A549 (cell line): ENCODE measurements at regions not wholly inside any gene's neighbourhood (a gene's known extent, or its start where the extent isn't known, plus 50 kb on each side); places are given as distances from the start of the nearest gene placed in this dataset.
A peak's percentile ranks its signal among the peaks of the same experiment; 100 is the strongest.

ENCODE experiments used
- ATAC-seq, 2 experiments: fragments of 200-7000 bp in 1 of 2; fragments of >200 bp in 1 of 2; cut with Nextera tagmentation in 1 of 2; cut with Tn5 transposase in 1 of 2; 3 replicates each; pipeline versions ENCODE4 v1.8.0 to v1.9.1; 2018 to 2020; ENCODE audit warnings: mild to moderate bottlenecking in 1 of 2, moderate library complexity in 1 of 2
- CTCF ChIA-PET: fragments of 300-600 bp; sonication (Branson Sonifier 250); formaldehyde crosslinking; extraction: SDS; loops from one replicate; lab custom pipeline; 2021; ENCODE audit warnings: antibody characterized with exemption, inconsistent platforms; lab: Yijun Ruan, JAX
- POLR2A ChIA-PET: fragments of 350-600 bp; formaldehyde crosslinking; extraction: SDS; loops from one replicate; lab custom pipeline; 2021; ENCODE audit warnings: antibody characterized with exemption, inconsistent platforms; lab: Yijun Ruan, JAX
- DNase-seq, 2 experiments: peaks; one replicate each; pipeline versions ENCODE4 v3.0.0 to v3.0.0-alpha.2; 2011 to 2016; ENCODE audit warnings: low read depth in 1 of 2, low spot score in 1 of 2
- FAIRE-seq: peaks from 2 replicates; lab custom pipeline; 2011; peaks lifted over from hg19 to GRCh38; lab: Jason Lieb, UNC
- H3K27ac ChIP-seq, 2 experiments: fragments of >200 bp; sonication (Bioruptor Twin); formaldehyde crosslinking; 3 replicates each; pipeline ENCODE4 v1.5.1; 2016 to 2017
- H3K4me1 ChIP-seq: fragments of >200 bp; sonication (Bioruptor Twin); formaldehyde crosslinking; 3 replicates; pipeline ENCODE4 v1.6.1; 2016
- H3K4me2 ChIP-seq: fragments of >200 bp; sonication (Bioruptor Twin); formaldehyde crosslinking; 3 replicates; pipeline ENCODE4 v1.6.1; 2016
- H3K4me3 ChIP-seq: fragments of >200 bp; sonication (Bioruptor Twin); formaldehyde crosslinking; 3 replicates; pipeline ENCODE4 v1.5.1; 2016
- H3K9me3 ChIP-seq: fragments of >200 bp; sonication (Bioruptor Twin); formaldehyde crosslinking; 3 replicates; pipeline ENCODE4 v1.6.1; 2016
- ATOH8 ChIP-seq: fragments of 250-450 bp; sonication (Bioruptor Pico); IDR thresholded peaks from 2 replicates; pipeline ENCODE4 v1.5.0; 2020; ENCODE audit warnings: low read depth, mild to moderate bottlenecking, moderate library complexity
- CBX8 ChIP-seq: fragments of 200-600 bp; sonication (generic); IDR thresholded peaks from 2 replicates; pipeline ENCODE4 v1.6.1; 2016
- E2F6 ChIP-seq: IDR thresholded peaks from 2 replicates; pipeline ENCODE4 v1.6.1; 2012; ENCODE audit warnings: low read depth, borderline replicate concordance
- EHMT2 ChIP-seq: fragments of 200-600 bp; sonication (generic); IDR thresholded peaks from 2 replicates; pipeline ENCODE4 v1.6.1; 2016; ENCODE audit warnings: antibody characterized with exemption, low read depth, mild to moderate bottlenecking, moderate library complexity
- ELK1 ChIP-seq: fragments of 150-350 bp; IDR thresholded peaks from 2 replicates; pipeline ENCODE4 v1.6.1; 2014; ENCODE audit warnings: low read depth, mild to moderate bottlenecking, low read length
- FOSL2 ChIP-seq, 2 experiments: fragments of 450-650 bp in 1 of 2; fragments of >200 bp in 1 of 2; sonication (Bioruptor Twin) in 1 of 2; formaldehyde crosslinking; IDR thresholded peaks; 2 replicates each; pipeline versions ENCODE4 v1.5.0 to v1.6.1; 2016 to 2020; ENCODE audit warnings: mild to moderate bottlenecking in 1 of 2, moderate library complexity in 1 of 2
- FOXS1 ChIP-seq: fragments of 250-450 bp; sonication (Bioruptor Pico); IDR thresholded peaks from 2 replicates; pipeline ENCODE4 v1.5.0; 2020; ENCODE audit warnings: mild to moderate bottlenecking, moderate library complexity
- HMGXB4 ChIP-seq: fragments of 250-450 bp; sonication (Bioruptor Pico); IDR thresholded peaks from 2 replicates; pipeline ENCODE4 v1.5.0; 2021; ENCODE audit warnings: mild to moderate bottlenecking, moderate library complexity, borderline replicate concordance
- KDM5A ChIP-seq: fragments of 200-600 bp; sonication (generic); IDR thresholded peaks from 2 replicates; pipeline ENCODE4 v1.6.1; 2016; ENCODE audit warnings: antibody characterized with exemption, mild to moderate bottlenecking
- MAX ChIP-seq: IDR thresholded peaks from 2 replicates; pipeline ENCODE4 v1.6.1; 2012
- MAZ ChIP-seq: fragments of 150-350 bp; IDR thresholded peaks from 2 replicates; pipeline ENCODE4 v1.6.1; 2014; ENCODE audit warnings: antibody characterized with exemption, low read depth, low read length, borderline replicate concordance
- NFE2L2 ChIP-seq: fragments of 150-350 bp; conservative IDR thresholded peaks from 2 replicates; pipeline ENCODE4 v1.6.1; 2014; ENCODE audit warnings: low read length
- NPAS2 ChIP-seq: fragments of 250-450 bp; sonication (Bioruptor Pico); IDR thresholded peaks from 2 replicates; pipeline ENCODE4 v1.8.0; 2022; ENCODE audit warnings: mild to moderate bottlenecking, moderate library complexity, borderline replicate concordance
- NR3C1 ChIP-seq: fragments of >200 bp; sonication (Bioruptor Twin); formaldehyde crosslinking; IDR thresholded peaks from 3 replicates; pipeline ENCODE4 v1.6.1; 2017
- PBX3 ChIP-seq: IDR thresholded peaks from 2 replicates; pipeline ENCODE4 v1.6.1; 2012
- POLR2A ChIP-seq: IDR thresholded peaks from 2 replicates; pipeline ENCODE4 v1.6.1; 2012; ENCODE audit warnings: mild to moderate bottlenecking, low read length
- RAD21 ChIP-seq, 2 experiments: fragments of >200 bp in 1 of 2; sonication (Bioruptor Twin) in 1 of 2; formaldehyde crosslinking in 1 of 2; IDR thresholded peaks in 1 of 2; conservative IDR thresholded peaks in 1 of 2; 2 replicates in 1 of 2; 3 replicates in 1 of 2; pipeline ENCODE4 v1.6.1; 2012 to 2018; ENCODE audit warnings: inconsistent platforms in 1 of 2
- RNF2 ChIP-seq: fragments of 200-600 bp; sonication (generic); IDR thresholded peaks from 2 replicates; pipeline ENCODE4 v1.6.1; 2016; ENCODE audit warnings: low read depth, mild to moderate bottlenecking, antibody characterized with exemption, moderate library complexity, borderline replicate concordance
- SREBF2 ChIP-seq: fragments of 450-650 bp; IDR thresholded peaks from 2 replicates; pipeline ENCODE4 v1.6.1; 2014; ENCODE audit warnings: mild to moderate bottlenecking, moderate library complexity
- TFCP2L1 ChIP-seq: fragments of 250-450 bp; sonication (Bioruptor Pico); IDR thresholded peaks from 2 replicates; pipeline ENCODE4 v1.5.0; 2021; ENCODE audit warnings: mild to moderate bottlenecking
- TP53 ChIP-seq: fragments of 250-450 bp; sonication (Bioruptor Pico); IDR thresholded peaks from 2 replicates; pipeline ENCODE4 v1.5.0; 2021; ENCODE audit warnings: mild to moderate bottlenecking, moderate library complexity
- ZC3H11A ChIP-seq: fragments of 450-650 bp; IDR thresholded peaks from 2 replicates; pipeline ENCODE4 v1.6.1; 2014; ENCODE audit warnings: antibody characterized with exemption, mild to moderate bottlenecking
- WGBS: methylation state at CpG from one replicate; pipeline ENCODE4 v1.1.6; 2017; ENCODE audit errors: missing lambda C conversion rate; 5-methylcytosine and 5-hydroxymethylcytosine counted together

- peaks cover 15% of the 10 kb centered on the region for H3K4me1 ChIP-seq
These were observed 90.7 kb downstream of the TNFSF18 start for GRCh38 chr1:172960019-172960418.

GRCh38 chr1:172960454-172961208 lies 90.1 kb downstream of the TNFSF18 start:
- peak overlapping the region; percentile 17; the same call in 1 of the 3 replicates for H3K4me2 ChIP-seq
- TF ChIP-seq SREBF2 = no peak
- TF ChIP-seq RAD21 (conservative IDR thresholded peaks at IDR 0.05 in 1 of 2, IDR thresholded peaks at IDR 0.05 in 1 of 2) = 0 out of 5 replicates have a peak, but pooled peaks of 1 of the 2 experiments have one; percentile 11
- WGBS = 71% methylated on average over 5 of the region's 5 CpGs
- ChIA-PET CTCF (interaction anchor here (1.4 to 2.0 kb wide), 2 partner anchors 9 to 14 kb away, joined by 3 to 5 read pairs; no protein-coding TSS in a partner anchor), POLR2A (interaction anchor here (0.6 kb wide), 1 partner anchor 1226 kb away, joined by 4 read pairs; no protein-coding TSS in a partner anchor)
- peaks cover 15% of the 10 kb centered on the region for H3K4me1 ChIP-seq
- H3K27ac ChIP-seq = peak overlapping the region; percentile 9 to 45; a peak in 2 of 6 replicates
- no peak overlapping the region for H3K4me3 ChIP-seq
- peaks cover 3% of the 10 kb centered on the region; the same call in 1 of the 3 replicates for H3K9me3 ChIP-seq
- DNase-seq (no peak), ATAC-seq (peak; percentile 35 to 50; a peak in 2 of 6 replicates), FAIRE-seq (no peak)

More at GRCh38 chr1:172960019-172960418, 90.7 kb downstream of the TNFSF18 start:
- CTCF ChIA-PET = interaction anchor here (1.4 to 2.0 kb wide), 2 partner anchors 9 to 13 kb away, joined by 3 to 5 read pairs; no protein-coding TSS in a partner anchor
- no peak for ATAC-seq
- DNase-seq = no peak
- no peak for FAIRE-seq
- Histone ChIP-seq H3K27ac (peak overlapping the region; percentile 9 to 45; a peak in 2 of 6 replicates), H3K4me3 (no peak overlapping the region), H3K9me3 (peaks cover 3% of the 10 kb centered on the region; the same call in 1 of the 3 replicates), H3K4me2 (no peak overlapping the region)
- TF ChIP-seq TFCP2L1 (CRISPR knock-in tag) = no peak
- no peak for TF ChIP-seq CBX8
- TF ChIP-seq FOSL2 (IDR thresholded peaks at IDR 0.05) = no peak
- TF ChIP-seq FOSL2 (CRISPR knock-in tag; IDR thresholded peaks at IDR 0.05) = no peak
- no peak for TF ChIP-seq NR3C1
- TF ChIP-seq EHMT2 = no peak
- TF ChIP-seq POLR2A = no peak
- no peak for TF ChIP-seq KDM5A
- TF ChIP-seq MAX = no peak
- TF ChIP-seq NFE2L2 = no peak
- no peak for TF ChIP-seq RNF2
- no peak for TF ChIP-seq ELK1
- WGBS = 89% methylated on average over 3 of the region's 3 CpGs
- POLR2A ChIA-PET = interaction anchor here (0.6 kb wide), 1 partner anchor 1226 kb away, joined by 4 read pairs; no protein-coding TSS in a partner anchor

GRCh38 chr1:172964864-172965263 lies 85.9 kb downstream of the TNFSF18 start:
- ChIA-PET POLR2A (no interaction called here), CTCF (interaction anchor here (0.9 to 1.3 kb wide), 2 partner anchors 20 to 73 kb away, joined by 3 read pairs; no protein-coding TSS in a partner anchor)
- no peak for ATAC-seq
- Histone ChIP-seq H3K4me1 (peaks cover 46% of the 10 kb centered on the region), H3K4me3 (no peak overlapping the region), H3K9me3 (peaks cover 3% of the 10 kb centered on the region; the same call in 1 of the 3 replicates), H3K27ac (no peak overlapping the region), H3K4me2 (no peak overlapping the region)
- no peak for FAIRE-seq
- TF ChIP-seq TP53 = no peak
- TF ChIP-seq FOXS1 (CRISPR knock-in tag) = no peak
- no peak for TF ChIP-seq E2F6
- no peak for TF ChIP-seq MAZ
- TF ChIP-seq ZC3H11A = no peak
- TF ChIP-seq NPAS2 = no peak
- TF ChIP-seq PBX3 = no peak
- no peak for TF ChIP-seq HMGXB4
- TF ChIP-seq ATOH8 (CRISPR knock-in tag) = no peak
- WGBS = 89% methylated on average over 1 of the region's 1 CpG
- DNase-seq = no peak
